Head of caudate nucleus (tissue), 42 donors: ENCODE measurements at regions not wholly inside any gene's neighbourhood (a gene's known extent, or its start where the extent isn't known, plus 50 kb on each side); places are given as distances from the start of the nearest gene placed in this dataset.

Experiments used
- DNase-seq, 42 donors: peaks; one replicate each; pipeline versions ENCODE4 v3.0.0 to v3.0.0-alpha.2; 2020 to 2021; ENCODE audit warnings: mixed read lengths in 7 of 42
- intact Hi-C: fragments of 100-400 bp; cut with DNase I; formaldehyde crosslinking; loops from one replicate; pipeline ENCODE4 v1.15.0; 2022

GRCh38 chr10:108716352-108716751 lies 1207.0 kb downstream of the XPNPEP1 start:
- intact Hi-C loops = no loop called here
- no peak for DNase-seq

- DNase-seq = no peak
- intact Hi-C loops = no loop called here
These were observed 1213.2 kb downstream of the XPNPEP1 start for GRCh38 chr10:108709927-108710722.

- no peak for DNase-seq
- intact Hi-C loops = no loop called here
These were observed 1214.9 kb downstream of the XPNPEP1 start for GRCh38 chr10:108708363-108708762.

GRCh38 chr10:108696792-108697477 lies 1226.4 kb downstream of the XPNPEP1 start:
- DNase-seq = no peak

GRCh38 chr10:108691126-108691525 lies 1232.2 kb downstream of the XPNPEP1 start:
- DNase-seq = no peak
- intact Hi-C loops = no loop called here

More at GRCh38 chr10:108696792-108697477, 1226.4 kb downstream of the XPNPEP1 start:
- intact Hi-C loops = no loop called here

- intact Hi-C loops = no loop called here
- no peak for DNase-seq
These were observed 1232.8 kb downstream of the XPNPEP1 start for GRCh38 chr10:108690530-108690929.

GRCh38 chr10:108689891-108690290 lies 1233.4 kb downstream of the XPNPEP1 start:
- intact Hi-C loops = no loop called here
- no peak for DNase-seq

GRCh38 chr10:108688314-108688713 lies 1235.0 kb downstream of the XPNPEP1 start:
- intact Hi-C loops = no loop called here
- DNase-seq = no peak

GRCh38 chr10:108685863-108686531 lies 1237.3 kb downstream of the XPNPEP1 start:
- intact Hi-C loops = no loop called here
- no peak for DNase-seq

GRCh38 chr10:108684431-108684830 lies 1238.9 kb downstream of the XPNPEP1 start:
- intact Hi-C loops = no loop called here
- no peak for DNase-seq

- intact Hi-C loops = no loop called here
- no peak for DNase-seq
These were observed 1249.6 kb downstream of the XPNPEP1 start for GRCh38 chr10:108673741-108674140.

- intact Hi-C loops = no loop called here
- no peak for DNase-seq
These were observed 1259.7 kb downstream of the XPNPEP1 start for GRCh38 chr10:108663587-108663986.

- intact Hi-C loops = no loop called here
- no peak for DNase-seq
These were observed 1260.3 kb downstream of the XPNPEP1 start for GRCh38 chr10:108662975-108663374.

GRCh38 chr10:108655057-108655456 lies 1268.3 kb downstream of the XPNPEP1 start:
- intact Hi-C loops = no loop called here

GRCh38 chr10:108653531-108653930 lies 1269.8 kb downstream of the XPNPEP1 start:
- intact Hi-C loops = no loop called here
- DNase-seq = no peak

More at GRCh38 chr10:108655057-108655456, 1268.3 kb downstream of the XPNPEP1 start:
- DNase-seq = no peak

GRCh38 chr10:108639010-108639409 lies 1284.3 kb downstream of the XPNPEP1 start:
- DNase-seq = no peak
- intact Hi-C loops = no loop called here

GRCh38 chr10:108638225-108638624 lies 1285.1 kb downstream of the XPNPEP1 start:
- no peak for DNase-seq
- intact Hi-C loops = no loop called here

GRCh38 chr10:108633046-108633445 lies 1290.3 kb downstream of the XPNPEP1 start:
- DNase-seq = no peak
- intact Hi-C loops = no loop called here

GRCh38 chr10:108632144-108632543 lies 1291.2 kb downstream of the XPNPEP1 start:
- intact Hi-C loops = no loop called here
- no peak for DNase-seq

- intact Hi-C loops = no loop called here
These were observed 1292.0 kb downstream of the XPNPEP1 start for GRCh38 chr10:108631332-108631731.

More at GRCh38 chr10:108631332-108631731, 1292.0 kb downstream of the XPNPEP1 start:
- no peak for DNase-seq
